Ishikawa (cell line): ENCODE measurements at regions not wholly inside any gene's neighbourhood (a gene's known extent, or its start where the extent isn't known, plus 50 kb on each side); places are given as distances from the start of the nearest gene placed in this dataset.

Experiments
- CEBPB ChIP-seq: IDR thresholded peaks from 2 replicates; pipeline ENCODE4 v1.6.1; 2012
- CREB1 ChIP-seq: IDR thresholded peaks from 2 replicates; pipeline ENCODE4 v1.6.1; 2012; ENCODE audit warnings: low read depth
- EGR1 ChIP-seq: IDR thresholded peaks from 2 replicates; pipeline ENCODE4 v1.6.1; 2012
- EP300 ChIP-seq: IDR thresholded peaks from 2 replicates; pipeline ENCODE4 v1.6.1; 2012; ENCODE audit warnings: borderline replicate concordance
- FOXM1 ChIP-seq: IDR thresholded peaks from 2 replicates; pipeline ENCODE4 v1.6.1; 2012; ENCODE audit warnings: low read depth, borderline replicate concordance
- MAX ChIP-seq: IDR thresholded peaks from 2 replicates; pipeline ENCODE4 v1.6.1; 2012
- NFIC ChIP-seq: IDR thresholded peaks from 2 replicates; pipeline ENCODE4 v1.6.1; 2012
- RAD21 ChIP-seq: IDR thresholded peaks from 2 replicates; pipeline ENCODE4 v1.6.1; 2012; ENCODE audit warnings: low read depth
- REST ChIP-seq: IDR thresholded peaks from 2 replicates; pipeline ENCODE4 v1.6.1; 2012; ENCODE audit warnings: low read depth, mild to moderate bottlenecking
- TAF1 ChIP-seq: IDR thresholded peaks from 2 replicates; pipeline ENCODE4 v1.6.1; 2012; ENCODE audit warnings: low read depth, mild to moderate bottlenecking
- TCF12 ChIP-seq: IDR thresholded peaks from 2 replicates; pipeline ENCODE4 v1.6.1; 2012; ENCODE audit warnings: low read depth
- TEAD4 ChIP-seq: IDR thresholded peaks from 2 replicates; pipeline ENCODE4 v1.6.1; 2012
- YY1 ChIP-seq: IDR thresholded peaks from 2 replicates; pipeline ENCODE4 v1.6.1; 2012; ENCODE audit warnings: low read depth
- ZBTB7A ChIP-seq: IDR thresholded peaks from 2 replicates; pipeline ENCODE4 v1.6.1; 2012; ENCODE audit warnings: low read depth
- TF ChIP-seq, protein P1 (sequence below): IDR thresholded peaks from 2 replicates; pipeline ENCODE4 v1.6.1; 2012

DNA sequence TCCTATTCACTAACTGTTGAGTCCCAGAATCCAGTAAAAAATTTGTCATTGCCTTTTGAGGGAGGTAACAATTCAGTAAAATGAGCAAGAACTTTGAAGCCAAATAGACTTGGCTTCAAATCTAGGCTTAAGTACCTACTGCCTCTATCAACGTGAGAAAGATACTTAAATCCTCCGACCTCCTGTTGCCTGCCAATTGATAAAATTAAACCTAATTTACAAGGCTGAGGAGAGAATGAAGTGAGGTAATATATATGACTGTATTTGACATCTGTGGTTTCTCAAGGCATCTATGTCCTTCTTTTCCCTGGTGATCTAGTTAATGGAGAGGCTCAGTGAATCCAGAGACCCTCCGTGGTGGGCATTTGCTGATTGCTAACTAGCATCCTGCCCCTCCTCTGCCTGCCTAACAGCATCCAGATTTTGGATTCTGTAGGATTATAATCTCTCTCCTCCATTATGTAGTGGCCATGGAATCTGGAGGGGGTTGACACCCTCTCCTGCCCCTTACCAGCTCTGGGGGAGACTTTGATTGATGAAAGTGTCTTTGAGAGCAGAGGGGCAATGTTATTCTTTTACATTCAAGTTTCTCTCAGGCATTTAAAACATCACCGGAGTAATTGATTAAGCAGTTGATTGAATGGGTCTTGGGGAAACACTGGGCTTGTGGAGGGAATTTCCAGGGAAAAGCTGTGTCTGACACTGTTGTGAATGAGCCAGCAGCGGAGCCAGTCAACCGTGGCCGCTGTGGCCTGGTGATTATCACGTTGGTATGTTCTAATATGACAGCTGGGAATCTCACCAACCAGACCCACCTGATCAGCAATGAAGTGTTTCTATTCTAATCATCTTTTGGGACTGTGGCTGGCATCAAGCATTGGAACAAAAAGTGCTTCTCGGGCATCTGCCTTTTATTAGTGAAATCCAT, 140.7 kb upstream of the FAM78B start:
- no peak for TF ChIP-seq REST
- TF ChIP-seq YY1: no peak
- no peak for TF ChIP-seq TAF1
- no peak for TF ChIP-seq TCF12
- TF ChIP-seq MAX: no peak
- TF ChIP-seq NFIC: no peak
- TF ChIP-seq FOXM1: no peak
- no peak for TF ChIP-seq RAD21
- no peak for TF ChIP-seq CREB1
- no peak for TF ChIP-seq ZBTB7A
- no peak for TF ChIP-seq TEAD4
- TF ChIP-seq EP300: no peak
- TF ChIP-seq, protein P1, sequence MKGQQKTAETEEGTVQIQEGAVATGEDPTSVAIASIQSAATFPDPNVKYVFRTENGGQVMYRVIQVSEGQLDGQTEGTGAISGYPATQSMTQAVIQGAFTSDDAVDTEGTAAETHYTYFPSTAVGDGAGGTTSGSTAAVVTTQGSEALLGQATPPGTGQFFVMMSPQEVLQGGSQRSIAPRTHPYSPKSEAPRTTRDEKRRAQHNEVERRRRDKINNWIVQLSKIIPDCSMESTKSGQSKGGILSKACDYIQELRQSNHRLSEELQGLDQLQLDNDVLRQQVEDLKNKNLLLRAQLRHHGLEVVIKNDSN: no peak
- TF ChIP-seq CEBPB: no peak
- no peak for TF ChIP-seq EGR1

DNA sequence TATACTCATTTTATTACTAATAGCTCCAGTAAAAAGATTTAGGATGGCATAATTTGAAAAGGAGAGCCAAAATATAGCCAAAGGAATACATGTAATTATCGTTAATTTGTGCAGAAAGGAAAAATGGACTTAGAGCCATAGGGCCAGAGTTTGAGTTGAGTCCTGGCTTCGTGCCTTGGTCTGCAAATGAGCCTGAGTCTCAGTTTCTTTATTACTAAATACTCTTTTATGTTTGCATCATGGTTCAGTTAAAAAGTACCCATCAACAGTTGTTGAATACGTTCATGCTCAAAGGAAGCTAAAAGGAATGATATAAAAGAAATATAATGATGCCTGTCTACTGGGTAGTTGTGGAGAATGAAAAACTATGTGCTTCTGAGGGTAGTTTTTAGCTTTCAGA, 155.7 kb upstream of the FAM78B start:
- no peak for TF ChIP-seq YY1
- no peak for TF ChIP-seq TAF1
- no peak for TF ChIP-seq CEBPB
- no peak for TF ChIP-seq CREB1
- TF ChIP-seq FOXM1: no peak
- TF ChIP-seq MAX: no peak
- no peak for TF ChIP-seq NFIC
- TF ChIP-seq, protein P1: no peak
- no peak for TF ChIP-seq EP300
- TF ChIP-seq REST: no peak
- TF ChIP-seq RAD21: no peak
- no peak for TF ChIP-seq ZBTB7A

GRCh38 chr1:166327886-166328285, 161.1 kb upstream of the FAM78B start:
- TF ChIP-seq TEAD4: no peak

- no peak for TF ChIP-seq ZBTB7A
- TF ChIP-seq EP300: no peak
- TF ChIP-seq TCF12: no peak
- TF ChIP-seq CREB1: no peak
- no peak for TF ChIP-seq RAD21
- no peak for TF ChIP-seq TAF1
- TF ChIP-seq YY1: no peak
- no peak for TF ChIP-seq NFIC
- TF ChIP-seq REST: no peak
- TF ChIP-seq EGR1: no peak
- TF ChIP-seq TEAD4: no peak
Observed at GRCh38 chr1:166328956-166329355, 162.2 kb upstream of the FAM78B start.
